Muscle of leg (tissue), 3 donors: ENCODE measurements at regions not wholly inside any gene's neighbourhood (a gene's known extent, or its start where the extent isn't known, plus 50 kb on each side); places are given as distances from the start of the nearest gene placed in this dataset.
"Not testable (repeated sequence)": the region's sequence is repeated elsewhere in the genome, so short reads cannot be mapped to it uniquely, and the experiment has no call there.

Source experiments
- DNase-seq: peaks from one replicate; pipeline ENCODE4 v3.0.0; 2013
- H3K27ac ChIP-seq: one replicate; pipeline ENCODE4 v1.5.1; 2013; ENCODE audit warnings: mild to moderate bottlenecking, low read length, control low read depth
- H3K27me3 ChIP-seq: one replicate; pipeline ENCODE4 v1.6.1; 2013; ENCODE audit warnings: low read length; ENCODE audit not compliant: control insufficient read depth, insufficient read depth
- H3K36me3 ChIP-seq: one replicate; pipeline ENCODE4 v1.6.1; 2013; ENCODE audit warnings: low read length; ENCODE audit not compliant: control insufficient read depth, insufficient read depth
- H3K4me1 ChIP-seq: one replicate; pipeline ENCODE4 v1.6.1; 2013; ENCODE audit warnings: low read length; ENCODE audit not compliant: control insufficient read depth, insufficient read depth
- H3K4me3 ChIP-seq: one replicate; pipeline ENCODE4 v1.5.1; 2013; ENCODE audit warnings: low read length, control low read depth
- H3K9me3 ChIP-seq: replicated peaks from 2 replicates; pipeline ENCODE4 v1.6.1; 2013; ENCODE audit warnings: low read depth, low read length; ENCODE audit not compliant: control insufficient read depth
- WGBS: methylation state at CpG from one replicate; pipeline ENCODE4 v1.1.5; 2013; ENCODE audit warnings: missing lambda C conversion rate; ENCODE audit not compliant: insufficient coverage; 5-methylcytosine and 5-hydroxymethylcytosine counted together

DNA sequence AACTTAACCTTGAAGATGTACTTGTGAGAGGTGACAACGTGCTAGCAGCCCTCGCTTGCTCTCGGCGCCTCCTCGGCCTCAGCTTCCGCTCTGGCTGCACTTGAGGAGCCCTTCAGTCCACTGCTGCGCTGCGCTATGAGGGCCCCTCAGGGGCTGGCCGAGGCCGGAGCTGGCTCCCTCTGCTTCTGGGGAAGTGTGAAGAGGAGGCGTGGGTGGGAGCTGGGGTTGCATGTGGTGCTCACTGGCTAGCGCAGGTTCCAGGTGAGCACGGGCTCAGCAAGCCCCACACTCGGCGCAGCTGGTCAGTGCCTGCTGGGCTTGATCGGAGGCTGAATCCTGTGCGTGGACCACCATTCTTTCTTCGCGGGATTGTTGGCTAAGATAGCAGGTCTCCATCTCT, 166.1 kb downstream of the MRPS30 start:
- Histone ChIP-seq H3K4me3 (no peak overlapping the region), H3K27me3 (no peaks in the 10 kb centered on the region), H3K4me1 (no peaks in the 10 kb centered on the region), H3K9me3 (peaks cover 13% of the 10 kb centered on the region), H3K36me3 (no peaks in the 10 kb centered on the region), H3K27ac (no peak overlapping the region)
- 94% methylated on average over 8 of the region's 19 CpGs for WGBS
- no peak for DNase-seq

DNA sequence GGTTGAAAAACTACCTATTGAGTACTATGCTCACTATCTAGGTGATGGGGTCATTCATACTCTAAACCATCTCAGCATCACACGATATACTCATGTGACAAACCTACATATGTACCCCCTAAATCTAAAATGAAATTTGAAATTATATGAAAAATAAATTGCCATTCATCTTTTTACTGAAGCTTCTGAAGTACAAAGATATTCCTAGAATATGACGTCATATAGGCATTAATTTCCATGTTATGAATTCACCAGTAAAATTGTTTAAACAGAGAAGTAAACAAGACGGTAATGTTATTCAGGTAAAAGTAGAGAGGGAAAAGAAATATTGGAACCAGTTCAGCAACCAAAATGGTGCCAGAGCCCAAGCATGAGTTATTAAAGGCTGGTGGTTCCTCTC, 173.0 kb downstream of the MRPS30 start:
- H3K27ac ChIP-seq: no peak overlapping the region
- WGBS: no CpG with 5 or more reads among the region's 3 CpGs
- DNase-seq: no peak
- no peak overlapping the region for H3K4me3 ChIP-seq
- H3K27me3 ChIP-seq: no peaks in the 10 kb centered on the region
- no peaks in the 10 kb centered on the region for H3K4me1 ChIP-seq
- no peaks in the 10 kb centered on the region for H3K36me3 ChIP-seq
- H3K9me3 ChIP-seq: peaks cover 15% of the 10 kb centered on the region

- no peaks in the 10 kb centered on the region for H3K36me3 ChIP-seq
- no peaks in the 10 kb centered on the region for H3K27me3 ChIP-seq
- H3K4me3 ChIP-seq: no peak overlapping the region
- no peak overlapping the region for H3K27ac ChIP-seq
- no peak for DNase-seq
- peaks cover 15% of the 10 kb centered on the region for H3K9me3 ChIP-seq
- no peaks in the 10 kb centered on the region for H3K4me1 ChIP-seq
Measured at GRCh38 chr5:44983006-44983405, 174.3 kb downstream of the MRPS30 start.

DNA sequence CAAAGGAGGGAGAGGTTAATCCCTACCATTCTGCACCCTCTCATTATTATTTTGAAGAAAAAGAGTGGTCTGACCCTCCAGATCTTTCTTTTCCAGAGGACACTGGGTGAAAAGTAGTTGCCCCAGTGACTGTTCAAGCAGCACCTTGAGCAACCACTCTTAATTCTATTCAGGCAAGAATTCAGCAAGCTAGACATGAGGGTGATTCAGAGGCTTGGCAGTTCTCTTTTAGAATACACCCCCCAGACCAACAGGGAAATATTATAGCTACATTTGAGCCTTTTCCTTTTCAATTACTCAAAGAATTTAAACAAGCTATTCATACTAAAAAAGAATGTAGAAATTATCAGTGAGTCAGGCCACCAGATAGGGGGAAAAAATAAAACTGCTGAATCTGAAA, 178.3 kb downstream of the MRPS30 start:
- no peak for DNase-seq
- H3K4me3 ChIP-seq: no peak overlapping the region
- H3K36me3 ChIP-seq: no peaks in the 10 kb centered on the region
- H3K9me3 ChIP-seq: peaks cover 11% of the 10 kb centered on the region
- no peaks in the 10 kb centered on the region for H3K27me3 ChIP-seq
- H3K27ac ChIP-seq: no peak overlapping the region
- H3K4me1 ChIP-seq: no peaks in the 10 kb centered on the region

DNA sequence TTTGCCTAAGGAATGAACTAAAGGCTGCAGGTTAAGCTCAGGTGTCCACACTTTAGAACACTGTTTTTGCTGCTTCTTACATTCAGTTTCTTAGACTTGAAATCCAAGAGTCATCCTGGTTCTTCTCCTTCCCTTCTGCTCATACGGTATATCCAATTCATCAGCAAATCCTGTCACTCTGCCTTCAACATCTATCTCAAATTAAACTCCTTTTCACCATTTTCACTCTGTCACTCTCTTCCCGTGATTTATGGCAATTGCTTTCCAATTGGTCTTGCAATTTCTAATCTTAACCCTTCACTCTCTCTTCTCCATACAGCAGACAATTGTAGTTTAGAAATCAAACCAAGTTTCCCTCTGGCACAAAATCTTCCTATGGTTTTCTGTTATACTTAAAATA, 182.9 kb downstream of the MRPS30 start:
- 69% methylated on average over 2 of the region's 2 CpGs for WGBS
- Histone ChIP-seq H3K27ac (no peak overlapping the region), H3K36me3 (no peaks in the 10 kb centered on the region), H3K4me3 (no peak overlapping the region), H3K4me1 (no peaks in the 10 kb centered on the region), H3K27me3 (no peaks in the 10 kb centered on the region), H3K9me3 (peaks cover 3% of the 10 kb centered on the region)
- no peak for DNase-seq

DNA sequence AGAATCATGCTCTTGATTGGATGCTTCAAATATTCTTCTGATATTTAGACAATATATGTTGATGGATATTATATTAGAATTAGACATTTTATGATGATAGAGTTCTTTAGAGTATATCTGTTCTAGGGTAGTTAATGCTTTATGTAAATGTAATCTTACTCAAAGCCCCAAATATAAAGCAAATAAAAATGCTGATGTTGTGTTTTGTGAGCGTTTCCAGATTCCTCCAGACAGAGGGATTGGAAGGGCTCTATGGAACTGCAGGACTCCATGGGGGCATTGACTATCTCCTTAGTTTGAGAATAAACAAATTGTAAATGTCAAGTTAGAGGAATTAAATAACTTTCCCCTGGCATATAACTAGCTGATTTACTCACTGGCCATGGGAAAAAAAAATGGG, 184.5 kb downstream of the MRPS30 start:
- no peak for DNase-seq
- H3K4me3 ChIP-seq: no peak overlapping the region
- no peak overlapping the region for H3K27ac ChIP-seq
- no peaks in the 10 kb centered on the region for H3K36me3 ChIP-seq
- no peaks in the 10 kb centered on the region for H3K4me1 ChIP-seq
- no CpG with 5 or more reads among the region's 1 CpG for WGBS
- no peaks in the 10 kb centered on the region for H3K27me3 ChIP-seq
- H3K9me3 ChIP-seq: peaks cover 3% of the 10 kb centered on the region

DNA sequence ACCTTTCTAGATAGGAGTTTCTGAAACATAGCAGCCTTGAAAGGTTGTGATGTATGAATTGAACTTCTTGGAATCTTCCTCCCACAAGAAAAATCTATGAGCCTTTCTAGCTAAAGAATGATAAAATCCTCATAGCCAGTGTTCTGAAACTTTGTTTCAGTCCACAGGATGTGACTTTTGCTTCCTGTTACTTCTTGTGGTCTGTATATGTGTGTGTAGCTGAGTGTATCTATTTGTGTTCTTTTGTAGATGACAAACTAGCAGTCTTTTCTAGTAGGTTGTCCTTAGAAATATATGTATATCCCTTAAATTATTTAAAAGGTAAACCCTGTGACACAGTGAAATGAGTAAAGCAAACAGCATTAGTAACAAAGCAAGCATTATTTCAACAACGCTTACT, 188.8 kb downstream of the MRPS30 start:
- no peaks in the 10 kb centered on the region for H3K9me3 ChIP-seq
- H3K27ac ChIP-seq: no peak overlapping the region
- H3K4me1 ChIP-seq: no peaks in the 10 kb centered on the region
- H3K36me3 ChIP-seq: no peaks in the 10 kb centered on the region
- no peak overlapping the region for H3K4me3 ChIP-seq
- no peaks in the 10 kb centered on the region for H3K27me3 ChIP-seq
- DNase-seq: no peak
- WGBS: no CpG with 5 or more reads among the region's 1 CpG

DNA sequence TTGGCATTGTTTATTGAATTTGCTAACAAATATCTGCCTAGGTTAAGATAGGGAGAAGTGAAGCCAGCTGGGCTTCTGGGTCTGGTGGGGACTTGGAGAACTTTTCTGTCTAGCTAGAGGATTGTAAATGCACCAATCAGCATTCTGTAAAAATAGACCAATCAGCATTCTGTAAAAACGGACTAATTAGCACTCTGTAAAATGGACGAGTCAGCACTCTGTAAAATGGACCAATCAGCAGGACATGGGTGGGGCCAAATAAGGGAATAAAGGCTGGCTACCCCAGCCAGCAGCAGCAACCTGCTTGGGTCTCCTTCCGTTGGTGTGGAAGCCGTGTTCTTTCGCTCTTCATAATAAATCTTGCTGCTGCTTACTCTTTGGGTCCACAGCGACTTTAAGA, 198.4 kb downstream of the MRPS30 start:
- H3K27ac ChIP-seq, H3K9me3 ChIP-seq, H3K4me3 ChIP-seq: not testable (repeated sequence)

GRCh38 chr5:45017568-45017967, 208.8 kb downstream of the MRPS30 start:
- no peaks in the 10 kb centered on the region for H3K27me3 ChIP-seq
- H3K27ac ChIP-seq: no peak overlapping the region
- no CpG with 5 or more reads among the region's 4 CpGs for WGBS
- no peaks in the 10 kb centered on the region for H3K4me1 ChIP-seq
- no peaks in the 10 kb centered on the region for H3K9me3 ChIP-seq
- no peak for DNase-seq
- H3K4me3 ChIP-seq: no peak overlapping the region
- H3K36me3 ChIP-seq: no peaks in the 10 kb centered on the region

More for the DNA sequence above, 198.4 kb downstream of the MRPS30 start:
- not testable (repeated sequence) for H3K4me1 ChIP-seq, DNase-seq, H3K27me3 ChIP-seq, H3K36me3 ChIP-seq
- 89% methylated on average over 6 of the region's 6 CpGs for WGBS

DNA sequence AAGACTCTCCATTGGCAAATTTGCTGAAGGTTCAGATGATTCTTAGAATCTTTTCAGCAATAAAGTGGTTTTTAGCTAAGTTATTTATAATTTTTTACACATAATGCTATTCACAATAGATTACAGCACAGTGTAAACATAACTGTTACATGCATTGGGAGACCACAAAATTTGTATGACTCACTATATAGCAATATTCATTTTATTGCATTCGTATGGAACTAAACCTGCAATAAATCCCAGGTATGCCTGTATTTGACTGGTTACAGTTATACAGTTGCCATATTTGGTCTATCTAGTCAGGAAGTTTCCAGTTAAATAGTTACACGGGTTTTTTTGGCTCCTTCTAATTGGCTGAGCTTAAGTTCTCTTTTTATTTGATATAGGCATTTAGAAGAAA, 220.8 kb downstream of the MRPS30 start:
- Histone ChIP-seq H3K4me3 (no peak overlapping the region), H3K4me1 (no peaks in the 10 kb centered on the region), H3K36me3 (no peaks in the 10 kb centered on the region), H3K27me3 (no peaks in the 10 kb centered on the region), H3K27ac (no peak overlapping the region), H3K9me3 (no peaks in the 10 kb centered on the region)
- no peak for DNase-seq
- WGBS: 80% methylated on average over 1 of the region's 2 CpGs

DNA sequence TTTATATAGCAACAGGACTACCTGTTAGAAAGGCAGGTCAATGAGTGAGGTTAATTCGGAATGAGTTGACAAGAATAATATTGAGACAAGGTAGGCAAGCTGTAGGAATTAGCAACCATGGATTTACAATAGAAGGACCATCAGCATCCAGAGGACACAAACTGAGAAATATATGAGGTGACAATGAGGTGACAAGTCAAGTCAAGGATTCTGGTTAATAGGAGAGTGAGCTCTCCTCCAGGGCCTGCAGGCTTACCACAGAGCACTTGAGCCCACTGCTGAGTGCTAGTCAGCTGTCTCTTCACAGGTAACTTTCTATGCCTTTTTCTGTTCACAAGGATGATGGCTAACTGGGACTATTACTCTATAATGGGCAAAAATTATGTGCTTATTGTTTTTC, 227.2 kb downstream of the MRPS30 start:
- Histone ChIP-seq H3K36me3 (no peaks in the 10 kb centered on the region), H3K27ac (no peak overlapping the region), H3K27me3 (no peaks in the 10 kb centered on the region), H3K4me1 (no peaks in the 10 kb centered on the region), H3K9me3 (no peaks in the 10 kb centered on the region), H3K4me3 (no peak overlapping the region)
- no CpG with 5 or more reads among the region's 1 CpG for WGBS
- no peak for DNase-seq
